ENCODE measurements at regions not wholly inside any gene's neighbourhood (a gene's known extent, or its start where the extent isn't known, plus 50 kb on each side); places are given as distances from the start of the nearest gene placed in this dataset.

- no peaks in the 10 kb centered on the region for H3K36me3 Mint-ChIP-seq (ENCODE audit: low read depth)
- H3K27me3 Mint-ChIP-seq (ENCODE audit: insufficient read depth): peaks cover 3% of the 10 kb centered on the region
- Histone ChIP-seq H3K9me3 (ENCODE audit: control insufficient read depth, low read length) (no peaks in the 10 kb centered on the region), H3K27me3 (ENCODE audit: control insufficient read depth, insufficient read depth, low read length, poor library complexity, severe bottlenecking) (no peaks in the 10 kb centered on the region), H3K9ac (ENCODE audit: extremely low read depth, low read length, poor library complexity, severe bottlenecking) (no peak overlapping the region), H3K36me3 (ENCODE audit: control insufficient read depth, insufficient read depth, low read length) (no peaks in the 10 kb centered on the region), H3K27ac (ENCODE audit: low read depth, low read length) (no peak overlapping the region), H3K4me1 (ENCODE audit: control insufficient read depth, insufficient read depth, low read length) (no peaks in the 10 kb centered on the region), H3K4me3 (ENCODE audit: low read length) (no peak overlapping the region)
- no peak for TF ChIP-seq CTCF (conservative IDR thresholded peaks at IDR 0.05)
- H3K9me3 Mint-ChIP-seq: peaks cover 3% of the 10 kb centered on the region
- WGBS, 2 experiments (ENCODE audit: insufficient coverage in 1 of 2, insufficient read length in 1 of 2): 90 to 98% methylated on average over 7 of the region's 9 CpGs
- no peak overlapping the region for H3K4me3 Mint-ChIP-seq
- H3K4me1 Mint-ChIP-seq: no peaks in the 10 kb centered on the region
- DNase-seq: no peak
- no peak overlapping the region for H3K27ac Mint-ChIP-seq
Measured at GRCh38 chr11:42494459-42494858, 817.3 kb upstream of the API5 start.

- no peak overlapping the region for H3K27ac Mint-ChIP-seq
- DNase-seq: no peak
- H3K9me3 Mint-ChIP-seq: peaks cover 7% of the 10 kb centered on the region
- TF ChIP-seq CTCF (conservative IDR thresholded peaks at IDR 0.05): no peak
- H3K4me1 Mint-ChIP-seq: no peaks in the 10 kb centered on the region
- H3K9me3 ChIP-seq (ENCODE audit: control insufficient read depth, low read length): peaks cover 4% of the 10 kb centered on the region
- no peak overlapping the region for H3K27ac ChIP-seq (ENCODE audit: low read depth, low read length)
- WGBS, 2 experiments (ENCODE audit: insufficient coverage in 1 of 2, insufficient read length in 1 of 2): 98% methylated on average over 2 of the region's 3 CpGs; no CpG with 5 or more reads in 1 of the 2 experiments
- H3K27me3 ChIP-seq (ENCODE audit: control insufficient read depth, insufficient read depth, low read length, poor library complexity, severe bottlenecking): no peaks in the 10 kb centered on the region
- no peaks in the 10 kb centered on the region for H3K4me1 ChIP-seq (ENCODE audit: control insufficient read depth, insufficient read depth, low read length)
- no peaks in the 10 kb centered on the region for H3K36me3 ChIP-seq (ENCODE audit: control insufficient read depth, insufficient read depth, low read length)
- H3K9ac ChIP-seq (ENCODE audit: extremely low read depth, low read length, poor library complexity, severe bottlenecking): no peak overlapping the region
- H3K36me3 Mint-ChIP-seq (ENCODE audit: low read depth): no peaks in the 10 kb centered on the region
- H3K4me3 Mint-ChIP-seq: no peak overlapping the region
- no peak overlapping the region for H3K4me3 ChIP-seq (ENCODE audit: low read length)
- peaks cover 4% of the 10 kb centered on the region for H3K27me3 Mint-ChIP-seq (ENCODE audit: insufficient read depth)
Measured at GRCh38 chr11:42498971-42499370, 812.8 kb upstream of the API5 start.

- H3K4me3 Mint-ChIP-seq: no peak overlapping the region
- no peak for DNase-seq
- Histone ChIP-seq H3K36me3 (ENCODE audit: control insufficient read depth, insufficient read depth, low read length) (no peaks in the 10 kb centered on the region), H3K9me3 (ENCODE audit: control insufficient read depth, low read length) (peaks cover 12% of the 10 kb centered on the region), H3K27ac (ENCODE audit: low read depth, low read length) (no peak overlapping the region), H3K27me3 (ENCODE audit: control insufficient read depth, insufficient read depth, low read length, poor library complexity, severe bottlenecking) (no peaks in the 10 kb centered on the region), H3K9ac (ENCODE audit: extremely low read depth, low read length, poor library complexity, severe bottlenecking) (no peak overlapping the region), H3K4me3 (ENCODE audit: low read length) (no peak overlapping the region), H3K4me1 (ENCODE audit: control insufficient read depth, insufficient read depth, low read length) (no peaks in the 10 kb centered on the region)
- H3K27ac Mint-ChIP-seq: no peak overlapping the region
- H3K4me1 Mint-ChIP-seq: peaks cover 2% of the 10 kb centered on the region
- TF ChIP-seq CTCF (conservative IDR thresholded peaks at IDR 0.05): no peak
- no CpG with 5 or more reads among the region's 1 CpG for WGBS, 2 experiments (ENCODE audit: insufficient coverage in 1 of 2, insufficient read length in 1 of 2)
- no peaks in the 10 kb centered on the region for H3K36me3 Mint-ChIP-seq (ENCODE audit: low read depth)
- H3K27me3 Mint-ChIP-seq (ENCODE audit: insufficient read depth): peaks cover 4% of the 10 kb centered on the region
- peaks cover 10% of the 10 kb centered on the region for H3K9me3 Mint-ChIP-seq
Measured at GRCh38 chr11:42502151-42502550, 809.6 kb upstream of the API5 start.
